Activated CD8-positive, alpha-beta memory T cell treated with anti-CD3 and anti-CD28 coated beads for 4 hours (primary cell): ENCODE measurements at regions not wholly inside any gene's neighbourhood (a gene's known extent, or its start where the extent isn't known, plus 50 kb on each side); places are given as distances from the start of the nearest gene placed in this dataset.

Source experiments
- DNase-seq, 2 donors: peaks; one replicate each; pipeline ENCODE4 v3.0.0-alpha.2; 2020; ENCODE audit warnings: low read depth in 2 of 2

DNA sequence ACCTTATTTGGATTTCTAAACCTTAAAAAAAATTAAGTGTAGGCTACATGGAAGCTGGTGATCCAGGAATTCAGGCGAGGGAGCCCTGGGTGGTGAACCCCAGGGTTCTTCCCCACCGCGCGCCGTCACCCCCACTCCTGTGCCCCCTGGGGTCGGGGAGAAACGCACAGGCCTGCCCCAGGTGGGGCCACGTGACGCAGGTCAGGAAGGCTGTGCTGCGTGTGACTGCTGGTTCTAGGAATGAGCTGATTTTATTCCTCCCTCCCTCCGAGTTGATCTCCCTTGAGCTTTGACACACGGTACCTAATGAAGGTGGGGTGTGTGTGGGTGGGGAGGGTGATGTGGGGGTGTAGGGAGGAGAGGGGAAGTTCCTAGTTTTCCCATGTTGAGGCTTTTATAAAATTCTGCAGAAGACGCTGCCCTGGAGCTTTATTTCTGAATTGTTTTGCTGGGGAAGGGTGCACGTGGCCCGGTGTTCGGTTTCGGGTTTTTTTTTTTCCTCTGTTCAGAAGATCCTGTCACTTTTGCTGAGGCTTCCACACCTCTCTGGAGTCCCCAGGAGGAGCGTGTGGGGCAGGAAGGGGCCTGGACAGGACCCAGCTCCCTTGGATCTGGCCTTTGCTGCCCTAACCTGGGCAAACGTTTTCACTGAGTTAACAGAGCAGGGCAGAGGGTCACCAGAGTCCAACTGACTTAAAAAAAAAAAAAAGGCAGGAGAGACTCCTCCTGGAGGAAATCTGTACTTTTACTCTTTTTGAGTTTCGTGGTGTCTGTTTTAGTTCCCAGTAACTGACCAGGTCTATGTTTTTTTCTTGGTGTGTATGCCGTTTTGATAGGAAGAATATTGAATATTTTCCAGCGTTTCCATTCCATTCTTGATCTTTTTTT lies 55.8 kb upstream of the GSE1 start:
- DNase-seq = no peak

GRCh38 chr16:85557971-85558657 lies 55.0 kb upstream of the GSE1 start:
- no peak for DNase-seq

DNA sequence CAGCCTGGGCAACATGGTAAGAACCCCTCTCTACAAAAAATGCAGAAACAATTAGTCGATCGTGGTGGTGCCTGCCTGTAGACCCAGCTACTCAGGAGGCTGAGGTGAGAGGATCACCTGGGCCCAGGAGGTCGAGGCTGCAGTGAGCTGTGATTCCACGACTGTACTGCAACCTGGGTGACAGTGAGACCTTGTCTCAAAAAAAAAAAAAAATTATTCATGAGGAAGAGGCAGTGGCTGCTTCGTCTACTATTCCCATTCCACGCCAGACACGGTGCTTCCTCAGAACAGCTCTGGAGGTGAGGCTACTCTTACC lies 52.2 kb upstream of the GSE1 start:
- DNase-seq = no peak

- DNase-seq = no peak
Observed at GRCh38 chr16:85561248-85562092, 51.7 kb upstream of the GSE1 start.

GRCh38 chr16:85562093-85562786 lies 50.9 kb upstream of the GSE1 start:
- no peak for DNase-seq

GRCh38 chr16:85563034-85563433 lies 50.1 kb upstream of the GSE1 start:
- no peak for DNase-seq
